Mucosa of descending colon (tissue), 3 donors: ENCODE measurements at regions not wholly inside any gene's neighbourhood (a gene's known extent, or its start where the extent isn't known, plus 50 kb on each side); places are given as distances from the start of the nearest gene placed in this dataset.

Source experiments
- ATAC-seq: fragments of 200-7000 bp; cut with Tn5 transposase; one replicate; pipeline ENCODE4 v1.9.1; 2020; ENCODE audit warnings: mild to moderate bottlenecking, moderate library complexity
- DNase-seq, 3 donors: peaks; one replicate each; pipeline ENCODE4 v3.0.0-alpha.2; 2020
- H3K36me3 ChIP-seq: fragments of 200-600 bp; one replicate; pipeline ENCODE4 v1.8.0; 2021; ENCODE audit warnings: low read depth, mild to moderate bottlenecking
- H3K4me1 ChIP-seq: fragments of 200-600 bp; one replicate; pipeline ENCODE4 v1.8.0; 2021; ENCODE audit warnings: low read depth, mild to moderate bottlenecking
- H3K4me3 ChIP-seq: fragments of 200-600 bp; one replicate; pipeline ENCODE4 v1.8.0; 2021; ENCODE audit warnings: mild to moderate bottlenecking
- H3K9me3 ChIP-seq: fragments of 200-600 bp; one replicate; pipeline ENCODE4 v1.8.0; 2021; ENCODE audit warnings: mild to moderate bottlenecking
- intact Hi-C, 2 donors: fragments of 100-400 bp; cut with DNase I in 1 of 2; cut with micrococcal nuclease in 1 of 2; formaldehyde crosslinking; loops; one replicate each; pipeline versions ENCODE4 v1.11.0 to v1.11.1; 2022; cut with DNase I, micrococcal nuclease
- TF ChIP-seq, protein P1 (sequence below): fragments of 200-600 bp; IDR thresholded peaks from one replicate; pipeline ENCODE4 v1.8.0; 2022; ENCODE audit warnings: antibody characterized with exemption, mild to moderate bottlenecking
- donor health status: DM: no; HTN: no; CAD: no; lungs with moderate emphysema.
- donor health status: DM: no; HTN: no; CAD: no.
- donor health status: DM: no; HTN: yes; CAD: no.

DNA sequence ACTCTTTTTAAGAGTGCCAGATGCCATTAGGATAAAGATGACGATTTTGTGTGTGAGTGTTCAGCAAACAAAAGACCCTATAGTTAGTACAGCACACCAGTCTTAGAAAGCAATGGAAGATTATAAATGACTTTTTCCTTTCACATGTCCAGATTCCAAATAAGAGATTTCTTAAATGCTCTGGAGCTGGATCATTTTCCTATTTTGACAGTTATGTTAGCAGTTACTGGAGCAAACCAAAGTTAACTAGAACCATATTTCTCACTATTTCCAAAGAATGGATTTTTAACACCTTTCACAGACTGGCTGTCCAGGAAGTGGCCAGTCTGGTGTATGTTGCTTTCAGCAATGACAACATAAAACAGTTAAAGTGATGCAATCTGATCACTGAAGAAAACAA is 905.8 kb upstream of the ADGRL2 start:
- Histone ChIP-seq H3K4me3 (no peak overlapping the region), H3K9me3 (no peaks in the 10 kb centered on the region), H3K4me1 (no peaks in the 10 kb centered on the region), H3K36me3 (no peaks in the 10 kb centered on the region)
- no peak for DNase-seq
- intact Hi-C loops: no loop called here
- no peak for ATAC-seq
- TF ChIP-seq, protein P1, sequence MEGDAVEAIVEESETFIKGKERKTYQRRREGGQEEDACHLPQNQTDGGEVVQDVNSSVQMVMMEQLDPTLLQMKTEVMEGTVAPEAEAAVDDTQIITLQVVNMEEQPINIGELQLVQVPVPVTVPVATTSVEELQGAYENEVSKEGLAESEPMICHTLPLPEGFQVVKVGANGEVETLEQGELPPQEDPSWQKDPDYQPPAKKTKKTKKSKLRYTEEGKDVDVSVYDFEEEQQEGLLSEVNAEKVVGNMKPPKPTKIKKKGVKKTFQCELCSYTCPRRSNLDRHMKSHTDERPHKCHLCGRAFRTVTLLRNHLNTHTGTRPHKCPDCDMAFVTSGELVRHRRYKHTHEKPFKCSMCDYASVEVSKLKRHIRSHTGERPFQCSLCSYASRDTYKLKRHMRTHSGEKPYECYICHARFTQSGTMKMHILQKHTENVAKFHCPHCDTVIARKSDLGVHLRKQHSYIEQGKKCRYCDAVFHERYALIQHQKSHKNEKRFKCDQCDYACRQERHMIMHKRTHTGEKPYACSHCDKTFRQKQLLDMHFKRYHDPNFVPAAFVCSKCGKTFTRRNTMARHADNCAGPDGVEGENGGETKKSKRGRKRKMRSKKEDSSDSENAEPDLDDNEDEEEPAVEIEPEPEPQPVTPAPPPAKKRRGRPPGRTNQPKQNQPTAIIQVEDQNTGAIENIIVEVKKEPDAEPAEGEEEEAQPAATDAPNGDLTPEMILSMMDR: no peak

DNA sequence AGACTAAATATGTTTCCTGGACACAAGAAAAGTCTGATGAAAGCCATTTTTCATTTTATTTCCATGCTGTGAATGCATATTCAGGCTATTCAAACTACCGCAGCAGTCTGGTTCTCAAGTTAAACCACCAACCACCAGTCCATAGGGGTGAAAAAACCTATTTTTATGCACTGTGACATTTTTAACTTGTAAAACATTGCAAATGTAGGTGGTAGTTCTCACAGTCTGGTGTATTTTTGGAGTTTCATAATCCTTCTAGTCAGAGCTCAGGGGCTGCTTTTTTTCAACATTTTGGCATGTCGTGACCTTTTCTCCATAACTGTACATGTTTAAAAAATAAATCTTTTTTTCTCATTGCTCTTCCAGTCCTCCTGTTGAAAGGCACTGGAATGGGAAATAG is 907.6 kb upstream of the ADGRL2 start:
- no peaks in the 10 kb centered on the region for H3K9me3 ChIP-seq
- no peak for ATAC-seq
- H3K4me3 ChIP-seq: no peak overlapping the region
- intact Hi-C loops: no loop called here
- H3K4me1 ChIP-seq: no peaks in the 10 kb centered on the region
- TF ChIP-seq, protein P1: no peak
- DNase-seq: no peak
- no peaks in the 10 kb centered on the region for H3K36me3 ChIP-seq

DNA sequence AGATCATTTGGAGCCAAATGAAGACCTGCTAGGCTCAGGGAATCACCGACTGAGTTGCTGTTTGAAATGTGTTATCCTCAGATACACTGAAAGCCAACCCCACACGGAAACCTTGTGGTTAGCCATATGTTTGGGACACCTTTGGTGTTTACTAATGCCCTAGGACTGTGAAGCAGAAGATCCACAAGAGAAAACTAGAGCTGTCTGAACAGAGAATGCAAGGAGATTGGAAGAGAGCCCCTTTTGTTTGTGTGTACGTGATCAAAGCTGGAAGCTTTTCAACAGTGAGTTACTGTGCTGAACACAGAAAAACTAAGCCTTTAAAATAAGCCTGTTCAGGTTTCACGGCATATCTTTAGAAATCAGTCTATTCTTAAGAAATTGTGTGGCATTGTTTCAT is 908.2 kb upstream of the ADGRL2 start:
- TF ChIP-seq, protein P1: no peak
- ATAC-seq (no peak), DNase-seq (no peak)
- intact Hi-C loops: no loop called here
- H3K36me3 ChIP-seq: no peaks in the 10 kb centered on the region
- H3K9me3 ChIP-seq: no peaks in the 10 kb centered on the region
- no peak overlapping the region for H3K4me3 ChIP-seq
- no peaks in the 10 kb centered on the region for H3K4me1 ChIP-seq

DNA sequence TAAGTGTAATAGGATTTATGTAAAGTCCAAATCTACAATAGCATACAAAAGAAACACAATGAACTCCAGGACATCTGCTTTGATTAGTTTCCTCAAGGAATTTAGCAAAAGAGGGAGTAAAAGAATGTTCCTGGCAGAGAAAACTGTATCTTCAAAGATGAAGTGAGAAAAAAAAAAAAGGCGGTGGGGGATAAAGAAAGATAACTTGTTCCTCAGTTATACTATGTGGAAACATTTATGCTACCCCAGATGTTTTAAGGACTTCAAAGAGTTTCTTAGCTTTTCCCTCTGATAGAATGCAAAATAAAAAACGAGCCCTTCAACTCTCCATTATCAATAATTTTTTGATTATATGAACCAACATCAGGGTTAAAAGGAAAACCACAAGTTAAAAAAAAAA is 908.9 kb upstream of the ADGRL2 start:
- no peak overlapping the region for H3K4me3 ChIP-seq
- ATAC-seq: no peak
- no peaks in the 10 kb centered on the region for H3K36me3 ChIP-seq
- no peaks in the 10 kb centered on the region for H3K9me3 ChIP-seq
- H3K4me1 ChIP-seq: no peaks in the 10 kb centered on the region
- no peak for DNase-seq
- TF ChIP-seq, protein P1: no peak
- intact Hi-C loops: no loop called here

DNA sequence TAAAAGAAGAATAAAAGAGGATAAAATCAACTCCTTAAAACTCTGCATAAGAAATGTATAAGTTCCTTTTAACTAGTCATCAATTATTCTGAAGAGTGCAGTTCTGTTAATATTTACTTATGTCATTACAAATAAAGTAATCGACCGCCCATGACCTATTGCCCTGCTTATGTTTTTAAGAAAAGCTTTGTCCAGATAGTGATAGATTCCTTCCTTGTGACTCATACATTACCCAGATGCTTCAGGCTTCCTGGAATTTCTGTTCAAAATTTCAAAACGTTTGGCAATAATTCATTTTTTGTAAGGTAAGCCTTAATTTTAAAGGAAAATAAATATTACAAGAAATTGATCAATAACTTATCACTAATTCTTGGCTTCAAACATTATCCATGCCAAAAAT is 918.2 kb upstream of the ADGRL2 start:
- Histone ChIP-seq H3K4me3 (no peak overlapping the region), H3K4me1 (no peaks in the 10 kb centered on the region), H3K9me3 (no peaks in the 10 kb centered on the region), H3K36me3 (no peaks in the 10 kb centered on the region)
- no peak for DNase-seq
- TF ChIP-seq, protein P1: no peak
- intact Hi-C loops: no loop called here
- ATAC-seq: no peak

DNA sequence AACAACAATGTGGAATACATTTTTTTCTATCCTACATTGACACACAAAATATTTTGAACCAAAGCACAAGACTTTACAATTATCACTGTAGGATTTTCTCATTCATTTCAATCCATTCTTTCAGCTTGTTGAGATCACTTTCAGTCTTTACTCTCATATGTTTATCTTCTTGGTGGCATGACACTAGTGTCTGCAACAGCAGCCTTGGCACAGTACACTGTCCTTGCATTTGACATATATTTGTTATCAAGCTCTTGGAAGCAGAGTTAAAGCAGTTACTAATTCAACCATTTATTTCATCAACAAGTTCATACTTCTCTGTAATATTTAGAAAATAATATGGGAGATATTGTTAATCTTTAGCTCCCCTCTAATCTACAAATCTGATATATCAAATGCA is 922.4 kb upstream of the ADGRL2 start:
- Histone ChIP-seq H3K9me3 (no peaks in the 10 kb centered on the region), H3K4me3 (no peak overlapping the region), H3K36me3 (no peaks in the 10 kb centered on the region), H3K4me1 (no peaks in the 10 kb centered on the region)
- TF ChIP-seq, protein P1: no peak
- intact Hi-C loops: no loop called here
- no peak for ATAC-seq
- DNase-seq: no peak
